Stimulated activated CD4-positive, alpha-beta T cell treated with anti-CD3 and anti-CD28 coated beads, Interleukin-15, amount 100 ng/mL, for 24 hours (primary cell): ENCODE measurements at regions not wholly inside any gene's neighbourhood (a gene's known extent, or its start where the extent isn't known, plus 50 kb on each side); places are given as distances from the start of the nearest gene placed in this dataset.
A peak's percentile ranks its signal among the peaks of the same experiment; 100 is the strongest.

ENCODE experiments used
- DNase-seq: peaks from one replicate; pipeline ENCODE4 v3.0.0-alpha.2; 2020

DNA sequence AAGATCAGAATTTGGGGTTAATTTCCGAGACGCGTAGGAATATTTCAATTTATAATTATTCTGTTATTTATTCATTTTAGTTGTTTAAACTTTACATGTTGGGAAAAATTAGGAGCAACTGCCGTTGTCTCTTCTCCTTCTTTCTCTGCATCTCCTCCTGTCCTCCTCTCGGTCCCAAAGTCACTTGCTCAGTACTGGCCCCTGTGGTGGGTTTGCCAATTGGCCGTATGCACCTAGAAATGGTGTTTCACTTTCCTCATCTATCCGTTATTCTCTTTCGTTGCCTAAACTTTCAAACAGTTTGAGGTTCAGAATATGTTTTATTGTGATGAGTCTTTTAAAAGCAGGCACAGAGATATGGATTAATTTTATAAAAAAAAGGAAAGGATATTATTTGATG lies 517.9 kb downstream of the PLCL1 start:
- no peak for DNase-seq

DNA sequence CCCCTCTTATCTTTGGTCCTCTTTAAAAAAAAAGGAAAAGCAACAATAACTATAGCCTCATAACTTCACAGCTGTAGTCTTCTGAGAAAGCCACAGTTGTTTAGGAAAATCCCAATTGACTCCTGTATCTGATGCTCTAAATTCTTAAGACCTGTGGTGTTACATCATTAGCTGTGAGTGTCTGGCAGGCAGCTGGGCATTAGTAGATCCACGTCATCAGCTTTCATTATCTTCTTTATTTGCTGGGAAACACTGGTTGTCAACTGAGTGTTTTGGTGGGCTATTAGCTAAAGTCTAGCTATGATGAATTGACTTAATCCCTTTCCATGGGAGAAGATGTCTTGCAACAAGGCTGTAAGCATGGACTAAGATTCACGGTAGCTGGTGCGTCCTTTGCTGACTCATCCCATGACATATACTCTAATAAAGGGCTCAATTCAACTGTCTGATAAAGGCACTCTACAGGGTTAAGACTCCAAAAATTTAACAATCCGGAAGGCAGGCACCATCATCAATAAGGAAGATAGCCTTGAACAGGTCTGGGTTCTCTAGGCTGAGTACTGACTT lies 517.2 kb downstream of the PLCL1 start:
- no peak for DNase-seq

DNA sequence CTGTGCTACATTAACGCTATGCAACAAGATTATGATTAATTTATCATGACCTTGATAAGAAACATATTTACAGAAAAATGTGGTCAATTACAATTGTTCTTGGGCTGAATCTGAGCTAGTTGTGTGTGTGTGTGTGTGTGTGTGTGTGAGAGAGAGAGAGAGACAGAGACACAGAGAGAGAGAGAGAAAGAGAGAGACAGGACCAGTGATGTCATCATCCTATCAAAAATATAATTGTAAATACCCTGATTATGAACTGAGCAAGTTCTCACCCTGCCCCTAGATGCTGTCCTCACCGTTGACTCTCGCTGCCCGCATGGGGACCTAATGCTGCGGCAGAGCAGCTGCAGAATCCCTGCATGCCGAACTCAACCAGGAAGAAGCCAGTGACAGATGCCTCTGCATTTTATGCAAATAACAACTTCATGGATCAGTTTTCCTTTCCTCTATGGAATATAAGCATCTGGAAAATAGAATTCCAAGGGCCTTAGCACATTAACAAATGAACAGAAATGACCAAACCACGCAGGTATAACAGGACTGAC lies 512.5 kb downstream of the PLCL1 start:
- DNase-seq, result no peak

DNA sequence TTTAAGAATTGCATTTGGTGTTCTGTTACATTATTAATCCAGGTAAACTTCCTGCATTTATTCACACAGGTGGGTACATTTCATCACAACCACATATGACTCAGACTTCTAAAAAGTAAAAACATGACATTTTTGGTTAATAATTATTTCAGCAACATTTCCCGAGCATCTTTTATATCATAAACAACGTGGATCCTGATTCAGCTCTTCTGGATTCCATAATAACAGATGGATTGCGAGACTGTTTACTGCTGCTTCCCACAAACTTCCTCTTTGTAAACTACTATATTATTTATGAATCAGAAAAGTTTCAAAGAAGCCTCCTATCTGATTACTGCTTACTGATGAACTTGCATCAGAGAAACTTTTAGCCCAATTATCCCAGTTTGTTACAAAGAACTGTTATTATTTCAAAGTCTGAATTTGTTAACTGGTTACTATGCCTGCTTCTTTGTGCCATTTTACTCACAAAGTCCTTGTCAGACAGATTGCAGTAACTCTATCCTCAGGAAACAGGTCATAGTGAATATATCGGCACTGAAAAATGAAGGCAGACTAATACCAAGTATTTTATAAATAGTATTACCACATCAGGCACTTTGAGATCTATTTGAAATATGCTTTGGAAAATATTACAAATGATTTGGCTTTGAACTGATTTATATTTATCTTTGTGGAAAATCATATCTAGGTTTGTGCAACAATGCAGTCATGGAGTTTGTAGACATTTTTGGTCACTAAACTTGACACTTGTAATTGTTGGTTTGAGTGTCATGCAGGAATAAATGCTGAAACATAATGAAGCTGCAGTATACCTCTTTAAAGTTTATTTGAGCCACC lies 511.6 kb downstream of the PLCL1 start:
- DNase-seq, result no peak

DNA sequence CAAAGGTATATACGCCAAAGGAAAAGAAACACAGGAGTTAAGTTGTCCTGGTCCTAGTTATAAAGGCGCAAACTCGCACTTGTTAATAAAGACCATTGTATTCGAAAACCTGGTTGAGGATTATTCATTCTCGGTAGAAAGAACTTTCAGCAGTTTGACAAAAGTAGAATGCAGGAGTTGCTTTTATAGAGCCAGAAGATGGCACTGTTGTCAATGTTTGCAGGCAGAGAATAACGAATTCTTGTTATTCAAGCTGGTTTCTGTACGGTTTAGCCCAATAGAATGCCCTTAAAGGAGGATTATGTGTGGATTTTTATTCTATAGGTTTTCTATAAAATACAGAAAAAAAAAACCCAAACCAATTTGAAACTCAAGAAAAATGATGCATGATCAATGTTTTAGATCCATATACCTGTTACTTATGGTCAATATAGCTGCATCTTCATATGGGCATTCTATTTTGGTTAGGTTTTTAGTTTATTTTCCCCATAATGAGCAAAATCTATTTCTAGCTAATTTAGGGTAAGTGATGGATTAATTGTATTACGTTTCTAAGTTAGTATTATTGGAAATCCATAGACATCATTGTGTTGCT lies 510.3 kb downstream of the PLCL1 start:
- no peak for DNase-seq

DNA sequence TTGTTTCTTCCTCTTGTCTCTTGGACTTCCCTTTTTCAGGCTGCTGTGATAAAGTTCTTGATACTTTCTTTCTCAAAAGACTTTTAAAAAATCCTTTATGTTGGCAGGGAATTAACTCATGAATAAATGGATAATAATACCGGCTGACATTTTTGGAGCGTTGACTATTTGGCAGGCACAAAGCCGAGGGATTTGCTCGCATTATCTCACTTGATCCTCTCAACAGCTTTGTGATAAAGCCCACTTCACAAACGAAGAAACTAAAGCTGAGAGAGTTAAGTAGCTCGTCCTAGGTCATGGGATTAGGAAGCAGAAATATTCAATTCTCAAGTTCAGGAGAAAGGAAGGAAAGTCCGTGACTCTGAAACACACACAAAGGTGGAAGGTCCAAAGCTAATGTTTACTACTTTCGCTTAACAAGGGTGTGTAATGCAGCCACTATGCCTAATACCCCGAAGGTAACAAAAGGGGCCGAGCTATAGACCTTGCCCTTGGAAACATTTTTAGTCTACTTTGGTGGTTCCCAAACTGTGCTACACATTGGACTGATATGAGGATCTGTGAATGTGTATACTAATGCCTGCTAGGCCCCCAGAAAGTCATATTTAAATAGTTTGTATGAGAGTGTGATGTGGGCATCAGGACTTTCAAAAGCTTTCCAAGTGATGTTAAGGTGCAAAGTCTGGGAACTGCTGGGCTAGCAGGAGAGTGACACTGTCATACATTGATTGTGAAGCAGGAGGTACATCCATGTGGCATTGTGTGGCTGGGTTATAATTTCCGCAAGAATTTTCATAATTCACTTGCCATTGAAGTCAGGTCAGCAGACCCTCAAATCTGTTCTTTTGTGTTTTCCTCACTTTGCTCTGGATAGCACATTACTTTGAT lies 508.4 kb downstream of the PLCL1 start:
- no peak for DNase-seq

DNA sequence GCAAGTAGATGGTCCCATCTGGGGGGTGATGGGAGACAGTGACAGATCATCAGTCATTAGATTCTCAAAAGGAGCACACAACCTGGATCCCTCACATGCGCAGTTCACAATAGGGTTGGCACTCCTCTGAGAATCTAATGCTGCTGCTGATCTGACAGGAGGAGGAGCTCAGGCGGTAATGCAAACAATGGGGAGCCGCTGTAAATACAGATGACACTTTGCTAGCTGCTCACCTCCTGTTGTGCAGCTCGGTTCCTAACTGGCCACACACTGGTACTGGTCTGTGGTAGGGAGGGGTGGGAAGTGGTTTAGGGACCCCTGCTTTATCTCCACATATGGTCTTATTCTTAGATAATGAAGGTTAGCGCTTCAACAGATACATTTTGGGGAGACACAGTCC lies 506.6 kb downstream of the PLCL1 start:
- DNase-seq, result no peak

DNA sequence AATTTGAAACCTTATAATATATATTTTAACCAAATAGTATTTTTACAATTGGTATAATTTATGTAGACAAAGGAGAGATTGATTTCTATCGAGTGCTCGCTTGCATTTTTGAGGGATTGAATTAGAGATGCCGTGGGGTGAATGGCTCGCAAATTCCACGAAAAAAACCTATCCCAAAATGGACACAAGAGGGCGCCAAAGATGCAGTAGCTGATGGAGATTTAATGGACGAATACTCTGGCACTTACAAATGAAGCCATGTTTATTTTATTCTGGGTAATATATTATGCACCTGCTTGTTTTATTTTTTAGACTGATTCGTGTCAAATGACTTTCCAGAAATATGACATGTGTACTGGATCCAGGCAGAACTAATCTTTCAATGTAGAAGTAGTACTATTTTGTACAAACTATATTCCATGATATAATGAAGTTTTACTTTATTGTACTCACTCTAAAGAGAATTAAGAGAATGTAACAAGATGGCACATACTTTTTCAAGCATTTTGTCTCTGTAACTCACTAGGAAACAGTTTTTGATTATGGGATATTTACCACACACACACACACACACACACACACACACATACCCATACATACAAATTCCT lies 505.4 kb downstream of the PLCL1 start:
- peak; percentile 65 for DNase-seq

DNA sequence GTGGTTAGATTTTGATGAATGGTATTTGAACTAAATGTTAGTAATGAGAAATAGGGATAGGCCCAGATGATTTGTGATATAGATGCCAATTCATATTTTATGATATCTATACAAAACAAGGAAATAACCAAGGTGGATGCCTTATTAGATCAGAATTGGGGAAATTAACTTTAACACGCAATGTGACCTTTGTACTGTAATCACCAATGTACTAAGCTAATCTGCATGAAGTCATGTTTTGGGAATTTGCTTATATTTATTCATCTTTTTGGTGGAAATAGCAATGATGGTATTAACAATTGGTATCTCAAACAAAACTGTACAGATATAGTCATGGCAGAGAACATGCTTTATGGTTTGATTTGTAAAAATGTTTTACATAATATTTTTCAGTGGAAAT lies 504.7 kb downstream of the PLCL1 start:
- DNase-seq, result no peak

DNA sequence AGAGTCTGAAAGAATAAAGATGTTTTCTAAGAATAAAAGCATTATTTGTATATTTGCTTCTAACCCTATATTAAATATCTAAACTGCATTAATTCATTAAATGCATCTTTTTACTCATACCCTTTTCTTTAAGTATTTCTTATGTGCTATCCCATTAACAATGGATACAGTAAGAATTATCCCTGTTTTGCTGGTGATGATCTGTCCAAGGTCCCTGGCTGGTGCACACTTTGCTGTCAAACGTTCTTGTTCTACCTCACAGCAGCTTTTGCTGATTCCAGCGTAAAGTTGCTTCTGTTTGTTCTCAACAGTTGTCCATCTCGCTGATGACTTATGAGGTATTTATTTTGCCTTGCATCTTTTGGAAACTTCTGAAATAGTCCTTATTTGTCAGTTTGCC lies 504.0 kb downstream of the PLCL1 start:
- no peak for DNase-seq

DNA sequence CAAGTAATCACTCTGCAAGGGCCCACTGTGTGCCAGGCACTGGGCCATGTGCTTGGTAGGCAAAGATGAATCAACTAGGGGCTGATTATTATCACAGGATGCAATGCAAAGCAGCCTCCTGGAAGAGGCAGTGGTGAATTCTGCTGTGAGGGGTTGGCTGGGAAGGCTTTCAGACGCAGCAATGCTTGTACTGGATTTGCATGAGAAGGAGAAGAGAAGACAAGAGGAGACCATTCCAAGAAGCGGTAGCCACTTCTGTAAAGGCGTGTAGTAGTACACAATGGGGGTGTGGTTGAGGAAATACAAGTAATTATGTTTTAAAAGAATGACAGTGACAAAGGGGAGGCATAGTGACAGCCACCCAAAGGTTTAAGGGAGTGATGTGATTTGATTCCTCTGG lies 502.7 kb downstream of the PLCL1 start:
- no peak for DNase-seq

DNA sequence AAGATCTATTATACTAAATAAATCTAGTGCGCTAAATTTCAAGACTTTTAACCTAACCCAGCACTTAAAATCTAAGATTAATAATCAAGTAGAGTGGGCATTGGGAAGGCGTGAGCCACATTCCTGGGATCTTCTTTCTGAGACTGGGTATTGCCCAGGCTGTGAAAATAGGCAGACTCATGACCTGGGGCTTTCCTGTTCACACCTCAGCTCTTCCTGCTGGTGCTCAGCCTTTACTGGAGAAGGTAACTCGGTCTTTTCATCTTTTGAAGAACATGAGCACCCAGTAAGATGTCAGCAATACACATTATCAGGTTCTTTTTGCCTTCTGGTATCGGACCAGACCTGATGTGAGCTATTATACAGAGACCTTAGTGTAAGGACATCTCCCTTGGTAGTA lies 500.5 kb downstream of the PLCL1 start:
- DNase-seq, result no peak

DNA sequence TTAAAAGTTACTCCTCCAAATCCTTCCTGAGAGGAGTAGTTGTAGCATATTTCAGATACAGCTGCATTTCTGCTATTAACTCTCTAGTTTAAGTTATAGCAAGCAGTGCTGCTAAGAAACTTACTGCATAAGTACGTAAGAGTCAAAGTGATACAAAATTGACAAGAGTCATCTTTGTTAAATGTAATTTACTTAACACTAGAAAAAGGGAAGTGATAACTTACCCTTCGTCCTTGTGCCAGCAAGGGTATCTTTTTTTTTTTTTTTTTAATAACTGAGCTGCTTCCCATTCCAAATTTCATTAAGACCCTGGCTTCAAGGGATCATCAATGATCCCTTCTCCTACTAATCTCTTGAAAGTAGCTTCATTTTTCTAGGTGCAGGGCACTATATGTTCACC lies 493.0 kb downstream of the PLCL1 start:
- DNase-seq, result no peak

DNA sequence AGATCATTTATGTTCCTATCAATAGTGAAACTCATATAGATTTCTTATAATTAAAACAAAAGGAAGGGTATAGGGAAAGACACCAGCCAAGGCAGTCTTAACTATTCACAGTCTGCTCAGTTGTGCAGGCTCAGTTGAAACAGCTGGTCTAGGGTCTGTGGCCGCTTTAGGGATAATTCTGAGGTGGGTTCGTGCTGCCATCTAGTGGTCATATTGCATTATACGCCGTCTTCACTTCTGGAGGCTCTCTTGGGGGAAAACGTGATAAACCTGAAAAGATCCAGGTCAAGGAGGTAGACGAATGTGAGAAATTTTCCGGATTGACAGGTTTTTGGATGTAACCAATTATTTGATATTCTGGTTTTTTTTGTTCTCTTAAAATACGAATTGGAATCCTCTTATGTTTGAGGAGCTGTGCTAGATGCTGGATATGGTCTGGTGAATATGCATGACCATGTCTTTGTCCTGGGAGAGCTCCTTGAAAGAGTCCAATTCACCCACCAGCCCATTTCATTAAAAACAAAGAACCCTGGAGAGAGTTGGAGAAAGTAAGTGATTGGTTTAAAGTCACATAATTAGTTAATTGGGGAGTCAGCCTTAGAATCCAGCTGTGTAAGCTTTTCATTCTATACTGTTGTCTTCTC lies 492.4 kb downstream of the PLCL1 start:
- DNase-seq, result peak; percentile 65

DNA sequence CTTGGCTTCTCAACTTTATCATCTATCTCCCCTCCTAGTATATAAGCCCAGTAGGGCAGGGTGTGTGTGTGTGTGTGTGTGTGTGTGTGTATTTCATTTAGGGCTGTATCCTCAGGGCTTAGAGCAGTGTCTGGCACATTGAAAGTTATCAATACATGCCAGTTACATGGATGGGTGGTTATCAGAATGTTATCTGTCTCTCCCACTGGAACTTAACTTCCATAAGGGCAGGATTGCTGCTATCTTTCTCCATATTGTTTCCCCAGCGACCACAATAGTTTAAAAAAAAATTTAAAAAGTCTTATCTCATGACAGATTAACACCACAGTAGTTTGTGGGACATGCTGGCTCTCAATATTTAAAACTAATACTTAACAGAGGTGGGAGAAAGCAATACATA lies 488.9 kb downstream of the PLCL1 start:
- DNase-seq, result no peak

DNA sequence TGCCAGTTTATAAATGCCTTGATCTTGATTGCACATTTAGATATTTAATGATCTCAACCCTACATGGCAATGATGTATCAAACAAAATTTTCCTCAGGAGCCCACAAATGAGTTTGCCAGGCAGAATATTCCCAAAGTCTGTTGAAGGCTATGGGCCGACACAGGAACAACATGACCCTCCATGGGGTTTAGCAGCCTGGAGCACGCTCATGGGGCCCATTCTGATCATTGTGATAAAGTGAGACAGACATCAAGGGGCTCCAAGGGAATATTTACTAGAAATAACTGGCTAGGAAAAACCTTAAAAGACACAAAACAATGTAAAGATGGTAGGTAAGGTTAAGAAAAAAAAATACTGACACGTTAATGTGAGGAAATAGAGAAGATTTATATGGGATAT lies 485.4 kb downstream of the PLCL1 start:
- no peak for DNase-seq

DNA sequence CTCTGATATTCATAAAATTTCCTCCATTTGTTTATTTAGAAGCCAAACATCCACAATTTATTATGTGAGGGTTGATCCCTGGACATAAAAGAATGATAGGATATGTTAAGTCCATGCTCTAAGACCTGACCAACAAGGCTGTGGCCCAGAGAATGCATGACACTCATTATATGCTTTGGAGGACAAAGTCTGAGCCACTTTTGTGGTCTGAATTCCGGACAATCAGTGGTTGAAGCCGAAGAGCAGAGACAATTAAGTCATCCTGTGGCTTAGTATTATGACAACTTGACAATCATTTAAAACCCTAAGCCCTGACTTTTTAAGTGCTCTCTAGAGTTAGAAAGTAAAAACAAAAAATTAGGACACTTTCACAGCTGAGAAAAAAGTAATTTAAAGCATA lies 483.3 kb downstream of the PLCL1 start:
- no peak for DNase-seq

DNA sequence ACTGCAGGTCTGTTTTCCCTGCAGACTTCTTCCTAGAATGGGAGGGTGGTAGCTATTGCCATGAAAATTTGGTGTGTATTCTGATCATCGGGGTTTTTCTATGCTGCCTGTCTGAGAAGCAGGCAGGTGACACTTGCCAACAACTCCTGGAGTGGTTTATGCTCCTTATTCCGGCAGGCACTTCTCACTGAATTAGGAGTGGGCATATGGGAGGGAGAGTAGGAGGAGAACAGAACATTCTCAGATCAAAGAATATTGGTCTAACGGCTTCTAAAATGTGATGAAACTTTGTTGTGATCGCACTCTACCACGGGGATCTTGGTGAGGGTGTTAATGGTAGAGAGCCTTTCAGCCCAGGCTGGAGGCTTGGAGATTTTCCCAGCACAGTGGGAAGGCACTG lies 480.8 kb downstream of the PLCL1 start:
- no peak for DNase-seq

DNA sequence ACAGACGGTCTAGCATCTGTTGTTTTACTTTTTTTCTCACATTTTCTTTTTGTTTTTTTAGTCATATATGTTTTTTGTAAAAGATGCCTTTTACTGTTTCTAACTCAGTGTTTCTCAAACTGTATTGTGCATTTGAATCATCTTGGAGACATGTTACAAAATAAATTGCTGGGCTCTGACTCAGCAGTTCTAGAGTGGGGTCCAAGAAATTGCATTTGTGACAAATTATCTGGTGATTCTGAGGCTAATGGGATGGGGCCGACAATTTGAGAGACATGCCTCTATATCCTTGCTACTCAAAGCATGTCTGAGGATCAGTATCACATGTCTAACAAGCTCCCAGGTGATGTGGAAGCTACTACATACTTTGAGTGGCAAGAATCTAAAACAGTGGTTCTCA lies 478.8 kb downstream of the PLCL1 start:
- no peak for DNase-seq

DNA sequence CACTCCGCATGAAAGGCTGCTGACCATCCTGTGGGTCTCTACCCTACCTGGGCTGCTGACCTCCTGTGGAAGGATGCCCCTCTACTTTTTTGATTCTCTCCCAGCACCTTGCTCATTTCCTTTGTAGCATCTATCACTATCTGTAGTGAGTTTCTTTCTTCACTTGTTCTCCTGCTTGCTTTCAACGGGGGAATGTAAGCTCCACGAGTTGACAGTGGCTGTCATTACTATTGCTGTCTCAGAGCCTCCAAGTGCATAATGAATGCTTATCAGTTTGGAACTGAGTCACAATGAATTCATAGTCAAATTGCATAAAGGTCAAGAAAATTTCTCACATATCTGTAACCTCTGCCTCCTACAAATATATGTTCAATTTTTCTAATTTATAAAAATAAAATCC lies 477.7 kb downstream of the PLCL1 start:
- no peak for DNase-seq

DNA sequence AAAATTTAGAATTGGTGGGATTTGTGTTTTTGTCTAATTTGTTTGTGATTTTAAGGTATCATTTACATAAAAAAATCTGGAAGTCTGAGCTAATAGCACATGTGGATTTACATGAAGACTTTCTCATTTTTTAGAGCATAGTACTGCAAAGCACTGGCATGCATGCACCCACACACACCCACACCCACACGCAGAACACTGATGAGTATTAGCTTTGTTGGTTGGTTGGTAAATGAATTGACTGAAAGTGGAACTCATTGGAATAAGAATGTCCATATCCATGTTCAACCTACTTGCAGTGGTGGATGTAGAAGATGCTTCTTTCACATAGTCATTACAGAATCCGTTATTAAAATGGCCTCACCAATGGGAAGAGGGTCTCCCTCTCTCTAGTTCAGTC lies 475.8 kb downstream of the PLCL1 start:
- no peak for DNase-seq

DNA sequence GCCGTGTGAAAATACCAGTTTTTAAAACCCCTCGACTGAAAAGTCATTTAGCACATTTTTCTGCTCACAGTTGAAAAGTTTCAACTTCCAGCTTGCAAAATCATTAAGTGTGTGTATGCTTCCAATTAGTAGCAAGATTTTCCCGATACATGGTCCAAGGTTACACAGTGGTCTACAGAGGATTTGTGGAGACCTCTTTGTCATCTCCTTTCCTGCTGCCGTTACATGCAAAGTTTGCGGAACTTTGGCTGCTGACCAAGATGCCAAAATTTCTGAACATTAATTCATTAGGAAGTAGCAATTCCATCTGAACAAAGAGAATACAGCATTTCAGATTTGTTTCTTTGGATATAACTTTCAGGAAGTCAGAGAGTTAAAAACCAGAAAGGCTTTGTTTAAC lies 474.6 kb downstream of the PLCL1 start:
- no peak for DNase-seq
